PC-3 (cell line): ENCODE measurements at regions not wholly inside any gene's neighbourhood (a gene's known extent, or its start where the extent isn't known, plus 50 kb on each side); places are given as distances from the start of the nearest gene placed in this dataset.

Experiments
- ATAC-seq: fragments of 200-7000 bp; cut with Tn5 transposase; 2 replicates; pipeline ENCODE4 v1.9.1; 2020; ENCODE audit warnings: mild to moderate bottlenecking, moderate library complexity
- BruUV-seq: library from RNA; stranded (reverse); fragments of 400-500 nt; replicated peaks from 2 replicates; lab custom pipeline; 2021; lab: Mats Ljungman, UMichigan
- CTCF ChIA-PET: fragments of 300-600 bp; sonication (Branson Sonifier 250); formaldehyde crosslinking; loops from one replicate; lab custom pipeline; 2022; ENCODE audit warnings: antibody characterized with exemption; lab: Charles Lee
- POLR2A ChIA-PET: fragments of 300-600 bp; sonication (Branson Sonifier 250); formaldehyde crosslinking; loops from one replicate; lab custom pipeline; 2022; ENCODE audit warnings: antibody characterized with exemption; ENCODE audit not compliant: unreplicated experiment; lab: Charles Lee
- DNase-seq: peaks from one replicate; pipeline ENCODE4 v3.0.0-alpha.2; 2015
- H2AFZ ChIP-seq: fragments of 300-600 bp; sonication (generic); 2 replicates; pipeline ENCODE4 v1.6.0; 2016; ENCODE audit warnings: antibody characterized with exemption, low read length
- H3F3A ChIP-seq: fragments of 300-600 bp; sonication (generic); one replicate; pipeline ENCODE4 v1.6.0; 2017; ENCODE audit warnings: antibody characterized with exemption, low read length, control low read depth, mild to moderate bottlenecking; ENCODE audit not compliant: unreplicated experiment
- H3K27ac ChIP-seq: fragments of 300-600 bp; sonication (generic); 2 replicates; pipeline ENCODE4 v1.5.1; 2016; ENCODE audit warnings: mild to moderate bottlenecking, low read length
- H3K27me3 ChIP-seq: fragments of 300-600 bp; sonication (generic); 2 replicates; pipeline ENCODE4 v1.6.1; 2016; ENCODE audit warnings: low read length, mixed read lengths
- H3K36me3 ChIP-seq: fragments of 300-600 bp; sonication (generic); 2 replicates; pipeline ENCODE4 v1.6.1; 2016; ENCODE audit warnings: low read depth, mixed run types, low read length, mixed read lengths
- H3K4me1 ChIP-seq: fragments of 300-600 bp; sonication (generic); 2 replicates; pipeline ENCODE4 v1.5.1; 2016; ENCODE audit warnings: low read length; ENCODE audit not compliant: insufficient read depth
- H3K4me2 ChIP-seq: fragments of 300-600 bp; sonication (generic); 2 replicates; pipeline ENCODE4 v1.6.0; 2016; ENCODE audit warnings: low read length
- H3K4me3 ChIP-seq: fragments of 300-600 bp; sonication (generic); 2 replicates; pipeline ENCODE4 v1.5.1; 2016; ENCODE audit warnings: mild to moderate bottlenecking, low read length, mixed read lengths
- H3K79me2 ChIP-seq: fragments of 300-600 bp; sonication (generic); 2 replicates; pipeline ENCODE4 v1.6.1; 2017; ENCODE audit warnings: low read length, mixed read lengths
- H3K9ac ChIP-seq: fragments of 300-600 bp; sonication (generic); 2 replicates; pipeline ENCODE4 v1.6.0; 2016; ENCODE audit warnings: mild to moderate bottlenecking, low read length
- H3K9me2 ChIP-seq: fragments of 300-600 bp; sonication (generic); replicated peaks from 2 replicates; pipeline ENCODE4 v1.6.1; 2016; ENCODE audit warnings: mixed run types, low read length, mixed read lengths
- H3K9me3 ChIP-seq: fragments of 300-600 bp; sonication (generic); 2 replicates; pipeline ENCODE4 v1.6.1; 2016; ENCODE audit warnings: low read length, mixed read lengths
- H4K20me1 ChIP-seq: fragments of 300-600 bp; sonication (generic); 2 replicates; pipeline ENCODE4 v1.6.1; 2016; ENCODE audit warnings: low read length, mixed read lengths
- CTCF ChIP-seq: fragments of 300-600 bp; sonication (generic); conservative IDR thresholded peaks from 2 replicates; pipeline ENCODE4 v1.5.1; 2017; ENCODE audit warnings: antibody characterized with exemption, low read depth, mild to moderate bottlenecking, low read length
- EZH2 ChIP-seq: fragments of 300-600 bp; sonication (generic); IDR thresholded peaks from one replicate; pipeline ENCODE4 v1.6.1; 2017; ENCODE audit warnings: antibody characterized with exemption, mild to moderate bottlenecking, low read length; ENCODE audit not compliant: unreplicated experiment
- EZH2phosphoT487 ChIP-seq: fragments of 300-600 bp; sonication (generic); IDR thresholded peaks from 2 replicates; pipeline ENCODE4 v1.6.1; 2018; ENCODE audit warnings: mild to moderate bottlenecking, antibody characterized with exemption, low read length, borderline replicate concordance
- intact Hi-C: fragments of 100-400 bp; cut with micrococcal nuclease; formaldehyde crosslinking; loops from 2 replicates; pipeline ENCODE4 v1.9.0; 2023

GRCh38 chr11:70680781-70681281, 282.5 kb downstream of the CTTN start:
- no peaks in the 10 kb centered on the region for H3K79me2 ChIP-seq
- H3K27me3 ChIP-seq = no peaks in the 10 kb centered on the region
- no peaks in the 10 kb centered on the region for H3K4me1 ChIP-seq
- no peak overlapping the region for H3K4me2 ChIP-seq
- POLR2A ChIA-PET = no interaction called here
- ATAC-seq (no peak), DNase-seq (no peak)
- no peak overlapping the region for H3K9ac ChIP-seq
- H4K20me1 ChIP-seq = no peaks in the 10 kb centered on the region
- no peaks in the 10 kb centered on the region for H3F3A ChIP-seq
- no TSS peak for BruUV-seq
- no peak overlapping the region for H3K27ac ChIP-seq
- no peak overlapping the region for H2AFZ ChIP-seq
- CTCF ChIA-PET = no interaction called here
- intact Hi-C loops = no loop called here
- TF ChIP-seq CTCF (no peak), EZH2 (no peak), EZH2phosphoT487 (no peak)
- no peaks in the 10 kb centered on the region for H3K9me2 ChIP-seq
- no peaks in the 10 kb centered on the region for H3K36me3 ChIP-seq
- no peaks in the 10 kb centered on the region for H3K9me3 ChIP-seq
- no peak overlapping the region for H3K4me3 ChIP-seq

- ChIA-PET POLR2A (no interaction called here), CTCF (no interaction called here)
- no peak overlapping the region for H2AFZ ChIP-seq
- BruUV-seq = no TSS peak
- H3K4me3 ChIP-seq = no peak overlapping the region
- no peak overlapping the region for H3K9ac ChIP-seq
- no peaks in the 10 kb centered on the region for H3K4me1 ChIP-seq
- no peak overlapping the region for H3K4me2 ChIP-seq
- no peaks in the 10 kb centered on the region for H3K36me3 ChIP-seq
- intact Hi-C loops = no loop called here
- no peaks in the 10 kb centered on the region for H4K20me1 ChIP-seq
- no peak for TF ChIP-seq CTCF
- TF ChIP-seq EZH2phosphoT487 = no peak
- TF ChIP-seq EZH2 = no peak
- DNase-seq (no peak), ATAC-seq (no peak)
- no peaks in the 10 kb centered on the region for H3K79me2 ChIP-seq
- H3K27me3 ChIP-seq = no peaks in the 10 kb centered on the region
- no peak overlapping the region for H3K27ac ChIP-seq
- no peaks in the 10 kb centered on the region for H3K9me2 ChIP-seq
- no peaks in the 10 kb centered on the region for H3K9me3 ChIP-seq
- H3F3A ChIP-seq = no peaks in the 10 kb centered on the region
These were observed 283.7 kb downstream of the CTTN start for GRCh38 chr11:70682056-70682455.

GRCh38 chr11:70682760-70683159, 284.4 kb downstream of the CTTN start:
- TF ChIP-seq EZH2phosphoT487 (no peak), EZH2 (no peak), CTCF (no peak)
- no peak overlapping the region for H3K4me2 ChIP-seq
- POLR2A ChIA-PET = no interaction called here
- no peaks in the 10 kb centered on the region for H3K79me2 ChIP-seq
- no TSS peak for BruUV-seq
- no peaks in the 10 kb centered on the region for H3K27me3 ChIP-seq
- CTCF ChIA-PET = no interaction called here
- no peaks in the 10 kb centered on the region for H3F3A ChIP-seq
- intact Hi-C loops = no loop called here
- no peak for DNase-seq
- no peak overlapping the region for H3K9ac ChIP-seq
- no peaks in the 10 kb centered on the region for H3K4me1 ChIP-seq
- H4K20me1 ChIP-seq = no peaks in the 10 kb centered on the region
- H3K27ac ChIP-seq = no peak overlapping the region
- no peak overlapping the region for H2AFZ ChIP-seq
- H3K9me3 ChIP-seq = no peaks in the 10 kb centered on the region
- no peaks in the 10 kb centered on the region for H3K9me2 ChIP-seq
- ATAC-seq = no peak
- no peaks in the 10 kb centered on the region for H3K36me3 ChIP-seq
- no peak overlapping the region for H3K4me3 ChIP-seq
